HCT116 (cell line): ENCODE measurements at regions not wholly inside any gene's neighbourhood (a gene's known extent, or its start where the extent isn't known, plus 50 kb on each side); places are given as distances from the start of the nearest gene placed in this dataset.

Experiments
- CTCF ChIP-seq, 3 experiments: fragments of 200-600 bp in 1 of 3; sonication (generic) in 1 of 3; IDR thresholded peaks in 2 of 3; conservative IDR thresholded peaks in 1 of 3; 2 replicates each; pipeline ENCODE4 v1.5.1; 2012 to 2017; ENCODE audit warnings: low read depth in 2 of 3, low read length in 2 of 3, antibody characterized with exemption in 1 of 3, borderline replicate concordance in 1 of 3, control low read depth in 1 of 3, mild to moderate bottlenecking in 1 of 3, mixed read lengths in 1 of 3, mixed run types in 1 of 3, moderate library complexity in 1 of 3; ENCODE audit not compliant: insufficient read depth in 1 of 3
- EZH2 ChIP-seq: fragments of 200-600 bp; sonication (generic); IDR thresholded peaks from 2 replicates; pipeline ENCODE4 v1.6.1; 2017; ENCODE audit warnings: antibody characterized with exemption, mixed run types
- POLR2A ChIP-seq: IDR thresholded peaks from 2 replicates; pipeline ENCODE4 v1.7.0; 2011; ENCODE audit warnings: borderline replicate concordance; ENCODE audit not compliant: insufficient read depth, insufficient read length; ENCODE audit errors: extremely low read depth
- POLR2AphosphoS5 ChIP-seq: IDR thresholded peaks from 2 replicates; pipeline ENCODE4 v1.6.1; 2011; ENCODE audit warnings: mild to moderate bottlenecking, low read depth, low read length, moderate library complexity
- RAD21 ChIP-seq: IDR thresholded peaks from 2 replicates; pipeline ENCODE4 v1.6.1; 2012; ENCODE audit warnings: low read depth, mild to moderate bottlenecking
- ZNF274 ChIP-seq: fragments of 200-500 bp; sonication (Bioruptor generic); IDR thresholded peaks from 2 replicates; pipeline ENCODE4 v1.6.1; 2014; ENCODE audit warnings: mild to moderate bottlenecking, low read depth, low read length, inconsistent platforms

- TF ChIP-seq EZH2 (no peak), POLR2AphosphoS5 (no peak), POLR2A (no peak), CTCF (IDR thresholded peaks at IDR 0.05 in 2 of 3, conservative IDR thresholded peaks at IDR 0.05 in 1 of 3; ENCODE audit: borderline replicate concordance in 1 of 3, insufficient read depth in 1 of 3, low read depth in 2 of 3, low read length in 2 of 3) (no peak), RAD21 (no peak), ZNF274 (no peak)
Measured at GRCh38 chr12:89779090-89779489, 70.5 kb upstream of the ATP2B1 start.
